HEK293 (cell line): ENCODE measurements at regions not wholly inside any gene's neighbourhood (a gene's known extent, or its start where the extent isn't known, plus 50 kb on each side); places are given as distances from the start of the nearest gene placed in this dataset.

Experiments
- CTCF ChIA-PET: fragments of 350-600 bp; formaldehyde crosslinking; extraction: SDS; loops from one replicate; lab custom pipeline; 2021; ENCODE audit warnings: antibody characterized with exemption; lab: Yijun Ruan, JAX
- POLR2A ChIA-PET: fragments of 300-600 bp; formaldehyde crosslinking; extraction: SDS; loops from one replicate; lab custom pipeline; 2020; ENCODE audit warnings: antibody characterized with exemption, inconsistent platforms; lab: Yijun Ruan, JAX
- H3K27ac ChIP-seq: fragments of 200-500 bp; sonication (Bioruptor generic); 2 replicates; pipeline ENCODE4 v1.5.1; 2014; ENCODE audit warnings: low read depth, low read length, control low read depth, inconsistent platforms; ENCODE audit errors: extremely low read depth
- H3K36me3 ChIP-seq, 2 experiments: fragments of 200-500 bp in 1 of 2; sonication (Bioruptor generic) in 1 of 2; 1 replicate in 1 of 2; 2 replicates in 1 of 2; pipeline ENCODE4 v1.5.1; 2014 to 2017; ENCODE audit warnings: inconsistent platforms in 2 of 2, low read length in 2 of 2; ENCODE audit not compliant: control insufficient read depth in 2 of 2, insufficient read depth in 1 of 2
- H3K4me1 ChIP-seq: fragments of 200-500 bp; sonication (Bioruptor generic); 2 replicates; pipeline ENCODE4 v1.5.1; 2014; ENCODE audit warnings: mild to moderate bottlenecking, low read length, inconsistent platforms; ENCODE audit not compliant: control insufficient read depth, insufficient read depth
- H3K4me3 ChIP-seq: 2 replicates; pipeline ENCODE4 v1.5.1; 2011; ENCODE audit warnings: low read depth, mild to moderate bottlenecking, control low read depth, low read length, moderate library complexity
- H3K9me3 ChIP-seq: fragments of 200-500 bp; sonication (Bioruptor generic); 2 replicates; pipeline ENCODE4 v1.5.1; 2014; ENCODE audit warnings: low read depth, low read length, inconsistent platforms; ENCODE audit not compliant: control insufficient read depth, insufficient read depth
- BCL11A ChIP-seq: fragments of 450-650 bp; formaldehyde crosslinking; IDR thresholded peaks from 2 replicates; pipeline ENCODE4 v1.5.1; 2016; ENCODE audit warnings: low read depth, missing biosample characterization, missing genetic modification characterization
- HOXC10 ChIP-seq: sonication (generic); formaldehyde crosslinking; IDR thresholded peaks from 2 replicates; pipeline ENCODE4 v1.8.1; 2023; ENCODE audit warnings: mild to moderate bottlenecking, missing genetic modification reagents
- KLF16 ChIP-seq: fragments of 450-650 bp; formaldehyde crosslinking; IDR thresholded peaks from 2 replicates; pipeline ENCODE4 v1.5.1; 2017; ENCODE audit warnings: missing biosample characterization, missing genetic modification characterization
- OSR2 ChIP-seq: fragments of 450-650 bp; formaldehyde crosslinking; IDR thresholded peaks from 2 replicates; pipeline ENCODE4 v1.5.1; 2016; ENCODE audit warnings: missing biosample characterization, missing genetic modification characterization
- ZBTB1 ChIP-seq: fragments of 450-650 bp; formaldehyde crosslinking; IDR thresholded peaks from 2 replicates; pipeline ENCODE4 v1.5.1; 2016; ENCODE audit warnings: missing biosample characterization, missing genetic modification characterization
- ZIC2 ChIP-seq: fragments of 450-650 bp; formaldehyde crosslinking; IDR thresholded peaks from 2 replicates; pipeline ENCODE4 v1.5.1; 2016; ENCODE audit warnings: missing biosample characterization, missing genetic modification characterization
- ZNF132 ChIP-seq: fragments of 450-650 bp; formaldehyde crosslinking; IDR thresholded peaks from 2 replicates; pipeline ENCODE4 v1.5.1; 2017; ENCODE audit warnings: missing biosample characterization, missing genetic modification characterization, borderline replicate concordance
- ZNF19 ChIP-seq: fragments of 450-650 bp; formaldehyde crosslinking; IDR thresholded peaks from 2 replicates; pipeline ENCODE4; 2016; ENCODE audit warnings: missing biosample characterization, missing genetic modification characterization, low read depth
- ZNF266 ChIP-seq: fragments of 450-650 bp; formaldehyde crosslinking; IDR thresholded peaks from 2 replicates; pipeline ENCODE4 v1.5.1; 2016; ENCODE audit warnings: missing biosample characterization, missing genetic modification characterization, low read depth
- ZNF274 ChIP-seq, 2 experiments: fragments of 200-500 bp in 1 of 2; fragments of 450-650 bp in 1 of 2; sonication (Bioruptor generic) in 1 of 2; formaldehyde crosslinking in 1 of 2; IDR thresholded peaks; 2 replicates each; pipeline versions ENCODE4 v1.5.1 to v1.6.1; 2014 to 2016; ENCODE audit warnings: borderline replicate concordance in 1 of 2, inconsistent platforms in 1 of 2, low read length in 1 of 2, missing biosample characterization in 1 of 2, missing genetic modification characterization in 1 of 2
- ZNF48 ChIP-seq: fragments of 450-650 bp; formaldehyde crosslinking; IDR thresholded peaks from 2 replicates; pipeline ENCODE4 v1.5.1; 2016; ENCODE audit warnings: missing biosample characterization, missing genetic modification characterization
- ZNF521 ChIP-seq: fragments of 450-650 bp; formaldehyde crosslinking; IDR thresholded peaks from 2 replicates; pipeline ENCODE4 v1.5.1; 2017; ENCODE audit warnings: missing biosample characterization, mild to moderate bottlenecking, missing genetic modification characterization
- ZNF596 ChIP-seq: fragments of 450-650 bp; IDR thresholded peaks from 2 replicates; pipeline ENCODE4 v1.5.0; 2018; ENCODE audit warnings: missing biosample characterization, mild to moderate bottlenecking, missing genetic modification characterization, moderate library complexity
- ZNF664 ChIP-seq: fragments of 450-650 bp; formaldehyde crosslinking; IDR thresholded peaks from 2 replicates; pipeline ENCODE4 v1.5.1; 2016; ENCODE audit warnings: missing biosample characterization, missing genetic modification characterization
- ZNF776 ChIP-seq: fragments of 450-650 bp; formaldehyde crosslinking; IDR thresholded peaks from 2 replicates; pipeline ENCODE4 v1.5.0; 2017; ENCODE audit warnings: missing biosample characterization, missing genetic modification characterization, borderline replicate concordance
- TF ChIP-seq, protein P1 (sequence below): fragments of 450-650 bp; formaldehyde crosslinking; IDR thresholded peaks from 2 replicates; pipeline ENCODE4 v1.5.1; 2017; ENCODE audit warnings: missing biosample characterization, missing genetic modification characterization
- TF ChIP-seq, protein P2 (sequence below): fragments of 450-650 bp; formaldehyde crosslinking; IDR thresholded peaks from 2 replicates; pipeline ENCODE4 v1.5.1; 2016; ENCODE audit warnings: missing biosample characterization, missing genetic modification characterization
- TF ChIP-seq, protein P3 (sequence below): fragments of 450-650 bp; formaldehyde crosslinking; IDR thresholded peaks from 2 replicates; pipeline ENCODE4 v1.5.1; 2016; ENCODE audit warnings: missing biosample characterization, missing genetic modification characterization
- TF ChIP-seq, protein P4 (sequence below): fragments of 450-650 bp; formaldehyde crosslinking; IDR thresholded peaks from 2 replicates; pipeline ENCODE4 v1.5.1; 2016; ENCODE audit warnings: missing biosample characterization, missing genetic modification characterization

DNA sequence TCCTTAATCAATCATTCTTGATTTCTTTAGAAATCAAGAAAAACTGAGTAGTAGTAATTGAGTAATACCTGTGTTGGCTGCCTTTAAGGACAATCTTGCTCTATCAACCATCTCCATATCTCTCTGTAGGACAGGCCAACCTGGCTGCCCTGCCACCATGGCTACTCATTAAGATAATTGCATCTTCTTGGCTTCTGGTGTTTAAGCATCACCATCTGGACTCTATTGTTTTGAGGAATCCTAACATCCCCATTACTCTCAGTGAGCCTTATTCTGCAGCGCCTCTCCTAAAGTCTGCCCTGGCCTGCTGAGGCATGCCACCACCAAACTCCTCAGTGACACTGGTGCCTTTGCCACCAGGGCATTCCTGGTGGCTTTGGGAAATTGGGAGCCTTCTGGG, 442.6 kb upstream of the ZNF507 start:
- Histone ChIP-seq H3K36me3 (no peaks in the 10 kb centered on the region; a peak in 1 of 3 replicates), H3K9me3 (peaks cover 2% of the 10 kb centered on the region; the same call in 1 of the 2 replicates), H3K27ac (no peak overlapping the region), H3K4me1 (no peaks in the 10 kb centered on the region), H3K4me3 (no peak overlapping the region)
- ChIA-PET POLR2A (no interaction called here), CTCF (no interaction called here)
- TF ChIP-seq, protein P1, sequence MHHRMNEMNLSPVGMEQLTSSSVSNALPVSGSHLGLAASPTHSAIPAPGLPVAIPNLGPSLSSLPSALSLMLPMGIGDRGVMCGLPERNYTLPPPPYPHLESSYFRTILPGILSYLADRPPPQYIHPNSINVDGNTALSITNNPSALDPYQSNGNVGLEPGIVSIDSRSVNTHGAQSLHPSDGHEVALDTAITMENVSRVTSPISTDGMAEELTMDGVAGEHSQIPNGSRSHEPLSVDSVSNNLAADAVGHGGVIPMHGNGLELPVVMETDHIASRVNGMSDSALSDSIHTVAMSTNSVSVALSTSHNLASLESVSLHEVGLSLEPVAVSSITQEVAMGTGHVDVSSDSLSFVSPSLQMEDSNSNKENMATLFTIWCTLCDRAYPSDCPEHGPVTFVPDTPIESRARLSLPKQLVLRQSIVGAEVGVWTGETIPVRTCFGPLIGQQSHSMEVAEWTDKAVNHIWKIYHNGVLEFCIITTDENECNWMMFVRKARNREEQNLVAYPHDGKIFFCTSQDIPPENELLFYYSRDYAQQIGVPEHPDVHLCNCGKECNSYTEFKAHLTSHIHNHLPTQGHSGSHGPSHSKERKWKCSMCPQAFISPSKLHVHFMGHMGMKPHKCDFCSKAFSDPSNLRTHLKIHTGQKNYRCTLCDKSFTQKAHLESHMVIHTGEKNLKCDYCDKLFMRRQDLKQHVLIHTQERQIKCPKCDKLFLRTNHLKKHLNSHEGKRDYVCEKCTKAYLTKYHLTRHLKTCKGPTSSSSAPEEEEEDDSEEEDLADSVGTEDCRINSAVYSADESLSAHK, result no peak
- no peak for TF ChIP-seq ZNF776 (tag by site-specific recombination)

DNA sequence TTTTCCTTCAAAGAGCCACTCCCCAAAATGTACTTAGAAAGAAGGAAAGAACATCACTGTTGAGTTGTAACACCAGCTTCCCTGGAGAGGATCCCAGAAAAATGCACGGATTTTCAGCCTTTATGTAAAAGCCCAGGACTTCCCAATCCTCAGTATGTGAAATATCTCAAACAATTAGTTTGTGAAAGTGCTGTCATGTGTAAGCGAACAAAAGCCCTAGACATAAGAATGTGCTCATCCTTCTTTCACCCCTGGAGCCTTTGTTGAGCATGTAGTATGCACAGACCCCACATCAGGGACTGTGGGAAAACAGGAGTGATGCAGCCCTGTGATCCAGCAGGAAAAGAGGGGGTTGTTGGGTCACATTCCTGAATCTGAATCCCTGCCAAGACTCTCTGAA, 441.4 kb upstream of the ZNF507 start:
- Histone ChIP-seq H3K9me3 (peaks cover 2% of the 10 kb centered on the region; the same call in 1 of the 2 replicates), H3K4me3 (no peak overlapping the region), H3K36me3 (no peaks in the 10 kb centered on the region), H3K27ac (no peak overlapping the region), H3K4me1 (no peaks in the 10 kb centered on the region)
- POLR2A ChIA-PET, result no interaction called here
- CTCF ChIA-PET, result no interaction called here
- TF ChIP-seq KLF16 (tag by site-specific recombination) (no peak), HOXC10 (no peak), BCL11A (tag by site-specific recombination) (no peak), ZNF274 (IDR thresholded peaks at IDR 0.05; ENCODE audit: low read length) (no peak), ZNF274 (tag by site-specific recombination; IDR thresholded peaks at IDR 0.05; ENCODE audit: borderline replicate concordance) (no peak), ZIC2 (tag by site-specific recombination) (no peak), ZNF19 (no peak), ZNF132 (no peak), OSR2 (tag by site-specific recombination) (no peak), ZNF266 (no peak)
- TF ChIP-seq, protein P2, sequence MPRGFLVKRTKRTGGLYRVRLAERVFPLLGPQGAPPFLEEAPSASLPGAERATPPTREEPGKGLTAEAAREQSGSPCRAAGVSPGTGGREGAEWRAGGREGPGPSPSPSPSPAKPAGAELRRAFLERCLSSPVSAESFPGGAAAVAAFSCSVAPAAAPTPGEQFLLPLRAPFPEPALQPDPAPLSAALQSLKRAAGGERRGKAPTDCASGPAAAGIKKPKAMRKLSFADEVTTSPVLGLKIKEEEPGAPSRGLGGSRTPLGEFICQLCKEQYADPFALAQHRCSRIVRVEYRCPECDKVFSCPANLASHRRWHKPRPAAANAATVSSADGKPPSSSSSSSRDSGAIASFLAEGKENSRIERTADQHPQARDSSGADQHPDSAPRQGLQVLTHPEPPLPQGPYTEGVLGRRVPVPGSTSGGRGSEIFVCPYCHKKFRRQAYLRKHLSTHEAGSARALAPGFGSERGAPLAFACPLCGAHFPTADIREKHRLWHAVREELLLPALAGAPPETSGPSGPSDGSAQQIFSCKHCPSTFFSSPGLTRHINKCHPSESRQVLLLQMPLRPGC (tag by site-specific recombination), result no peak

DNA sequence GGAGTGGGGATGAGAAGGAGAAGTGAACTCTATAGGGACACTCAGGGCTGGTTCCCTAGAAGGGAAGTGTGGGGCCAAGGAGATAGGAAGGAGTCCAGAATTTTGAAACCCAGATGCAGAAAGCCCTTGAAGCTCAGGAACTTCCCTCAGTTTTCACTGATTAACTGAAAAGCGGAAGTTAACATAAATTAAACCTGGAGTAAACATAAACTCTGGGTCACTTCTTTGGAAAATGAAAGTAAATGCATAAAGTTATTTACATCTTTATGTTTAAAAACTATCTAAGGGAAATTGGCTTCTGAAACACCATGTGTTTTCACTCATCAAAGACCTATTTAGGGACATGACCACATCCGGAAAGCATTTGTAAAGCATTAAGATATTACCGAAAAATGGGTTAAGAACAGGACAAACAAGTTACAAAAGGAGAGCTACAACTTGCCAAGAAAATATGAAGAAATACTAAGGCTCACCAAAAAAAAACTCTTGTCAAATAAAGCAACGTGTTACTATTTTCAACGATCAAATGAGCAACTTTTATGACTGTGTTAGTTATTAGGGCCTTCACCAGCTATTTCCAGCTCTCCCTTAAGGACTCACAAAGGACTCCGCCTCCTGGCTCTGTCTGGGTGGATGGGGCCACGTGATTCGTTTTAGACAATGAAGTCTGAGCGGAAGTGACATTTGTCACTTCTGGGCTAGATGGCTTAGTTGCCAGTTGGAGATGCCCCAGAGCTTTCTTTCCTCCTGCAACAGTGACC, 439.1 kb upstream of the ZNF507 start:
- ChIA-PET POLR2A (no interaction called here), CTCF (no interaction called here)
- Histone ChIP-seq H3K9me3 (peaks cover 2% of the 10 kb centered on the region; the same call in 1 of the 2 replicates), H3K4me1 (no peaks in the 10 kb centered on the region), H3K27ac (no peak overlapping the region), H3K4me3 (no peak overlapping the region), H3K36me3 (no peaks in the 10 kb centered on the region)
- TF ChIP-seq ZNF596 (tag by site-specific recombination) (no peak), ZNF48 (tag by site-specific recombination) (no peak), ZNF521 (tag by site-specific recombination) (no peak), ZNF664 (tag by site-specific recombination) (no peak), ZBTB1 (tag by site-specific recombination) (no peak)
- TF ChIP-seq, protein P3, sequence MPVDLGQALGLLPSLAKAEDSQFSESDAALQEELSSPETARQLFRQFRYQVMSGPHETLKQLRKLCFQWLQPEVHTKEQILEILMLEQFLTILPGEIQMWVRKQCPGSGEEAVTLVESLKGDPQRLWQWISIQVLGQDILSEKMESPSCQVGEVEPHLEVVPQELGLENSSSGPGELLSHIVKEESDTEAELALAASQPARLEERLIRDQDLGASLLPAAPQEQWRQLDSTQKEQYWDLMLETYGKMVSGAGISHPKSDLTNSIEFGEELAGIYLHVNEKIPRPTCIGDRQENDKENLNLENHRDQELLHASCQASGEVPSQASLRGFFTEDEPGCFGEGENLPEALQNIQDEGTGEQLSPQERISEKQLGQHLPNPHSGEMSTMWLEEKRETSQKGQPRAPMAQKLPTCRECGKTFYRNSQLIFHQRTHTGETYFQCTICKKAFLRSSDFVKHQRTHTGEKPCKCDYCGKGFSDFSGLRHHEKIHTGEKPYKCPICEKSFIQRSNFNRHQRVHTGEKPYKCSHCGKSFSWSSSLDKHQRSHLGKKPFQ (tag by site-specific recombination), result no peak
- TF ChIP-seq, protein P4, sequence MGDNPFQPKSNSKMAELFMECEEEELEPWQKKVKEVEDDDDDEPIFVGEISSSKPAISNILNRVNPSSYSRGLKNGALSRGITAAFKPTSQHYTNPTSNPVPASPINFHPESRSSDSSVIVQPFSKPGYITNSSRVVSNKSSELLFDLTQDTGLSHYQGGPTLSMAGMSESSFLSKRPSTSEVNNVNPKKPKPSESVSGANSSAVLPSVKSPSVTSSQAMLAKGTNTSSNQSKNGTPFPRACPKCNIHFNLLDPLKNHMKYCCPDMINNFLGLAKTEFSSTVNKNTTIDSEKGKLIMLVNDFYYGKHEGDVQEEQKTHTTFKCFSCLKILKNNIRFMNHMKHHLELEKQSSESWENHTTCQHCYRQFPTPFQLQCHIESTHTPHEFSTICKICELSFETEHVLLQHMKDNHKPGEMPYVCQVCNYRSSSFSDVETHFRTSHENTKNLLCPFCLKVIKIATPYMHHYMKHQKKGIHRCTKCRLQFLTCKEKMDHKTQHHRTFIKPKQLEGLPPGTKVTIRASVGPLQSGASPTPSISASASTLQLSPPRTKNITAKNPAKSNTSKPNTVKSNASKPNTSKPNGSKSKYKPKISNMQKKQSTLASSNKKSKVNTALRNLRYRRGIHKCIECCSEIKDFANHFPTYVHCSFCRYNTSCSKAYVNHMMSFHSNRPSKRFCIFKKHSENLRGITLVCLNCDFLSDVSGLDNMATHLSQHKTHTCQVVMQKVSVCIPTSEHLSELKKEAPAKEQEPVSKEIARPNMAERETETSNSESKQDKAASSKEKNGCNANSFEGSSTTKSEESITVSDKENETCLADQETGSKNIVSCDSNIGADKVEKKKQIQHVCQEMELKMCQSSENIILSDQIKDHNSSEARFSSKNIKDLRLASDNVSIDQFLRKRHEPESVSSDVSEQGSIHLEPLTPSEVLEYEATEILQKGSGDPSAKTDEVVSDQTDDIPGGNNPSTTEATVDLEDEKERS (tag by site-specific recombination), result no peak
